WTC11 (cell line): ENCODE measurements at regions not wholly inside any gene's neighbourhood (a gene's known extent, or its start where the extent isn't known, plus 50 kb on each side); places are given as distances from the start of the nearest gene placed in this dataset.

ENCODE experiments used
- ATAC-seq: fragments of 200-7000 bp; cut with Tn5 transposase; 2 replicates; pipeline ENCODE4 v1.10.0; 2021; ENCODE audit warnings: mild to moderate bottlenecking, moderate library complexity
- CTCF ChIA-PET: fragments of 300-600 bp; sonication (Branson Sonifier 250); formaldehyde crosslinking; loops from one replicate; lab custom pipeline; 2021; ENCODE audit warnings: antibody characterized with exemption; lab: Charles Lee
- POLR2A ChIA-PET: fragments of 350-600 bp; sonication (Branson Sonifier 250); formaldehyde crosslinking; loops from one replicate; lab custom pipeline; 2021; ENCODE audit warnings: antibody characterized with exemption; lab: Charles Lee
- DNase-seq: peaks from one replicate; pipeline ENCODE4 v3.0.0; 2021; ENCODE audit warnings: low spot score
- H3K27ac Mint-ChIP-seq: 2 replicates; pipeline ENCODE4 v1.8.0; 2021; ENCODE audit warnings: mixed read lengths
- H3K27me3 Mint-ChIP-seq: 2 replicates; pipeline ENCODE4 v1.8.0; 2021; ENCODE audit warnings: low read depth, mild to moderate bottlenecking, moderate library complexity, mixed read lengths
- H3K36me3 Mint-ChIP-seq: 2 replicates; pipeline ENCODE4 v1.8.0; 2021; ENCODE audit warnings: mixed read lengths
- H3K4me1 Mint-ChIP-seq: 2 replicates; pipeline ENCODE4 v1.8.0; 2022; ENCODE audit warnings: mixed read lengths
- H3K4me3 Mint-ChIP-seq: 2 replicates; pipeline ENCODE4 v1.8.0; 2021; ENCODE audit warnings: mild to moderate bottlenecking, moderate library complexity, mixed read lengths
- H3K9me3 Mint-ChIP-seq: 2 replicates; pipeline ENCODE4 v1.8.0; 2021; ENCODE audit warnings: mixed read lengths
- GABPB1 ChIP-seq: sonication (generic); formaldehyde crosslinking; IDR thresholded peaks from 2 replicates; pipeline ENCODE4 v1.8.1; 2023; ENCODE audit warnings: mild to moderate bottlenecking, missing genetic modification reagents
- IRF2 ChIP-seq: sonication (generic); formaldehyde crosslinking; IDR thresholded peaks from 2 replicates; pipeline ENCODE4 v1.8.0; 2022; ENCODE audit warnings: low read depth, missing genetic modification reagents, borderline replicate concordance
- NFYB ChIP-seq: sonication (generic); formaldehyde crosslinking; conservative IDR thresholded peaks from 2 replicates; pipeline ENCODE4 v1.8.0; 2022; ENCODE audit warnings: low read depth, missing genetic modification reagents
- NR1H2 ChIP-seq: sonication (generic); formaldehyde crosslinking; IDR thresholded peaks from 2 replicates; pipeline ENCODE4 v1.9.0; 2021; ENCODE audit warnings: mild to moderate bottlenecking, moderate library complexity, missing genetic modification reagents
- NR2C2 ChIP-seq: sonication (generic); formaldehyde crosslinking; IDR thresholded peaks from 2 replicates; pipeline ENCODE4 v1.8.0; 2022; ENCODE audit warnings: mild to moderate bottlenecking, missing genetic modification reagents
- PRRX2 ChIP-seq: fragments of 250-450 bp; sonication (Bioruptor Pico); IDR thresholded peaks from 2 replicates; pipeline ENCODE4 v1.8.0; 2021; ENCODE audit warnings: mild to moderate bottlenecking
- SMAD4 ChIP-seq: sonication (generic); formaldehyde crosslinking; IDR thresholded peaks from 2 replicates; pipeline ENCODE4 v1.8.0; 2022; ENCODE audit warnings: mild to moderate bottlenecking, missing genetic modification reagents
- SOX15 ChIP-seq: fragments of 250-450 bp; sonication (Bioruptor Pico); IDR thresholded peaks from 2 replicates; pipeline ENCODE4 v1.9.0; 2021; ENCODE audit warnings: mild to moderate bottlenecking
- ZBTB21 ChIP-seq: sonication (generic); formaldehyde crosslinking; IDR thresholded peaks from 2 replicates; pipeline ENCODE4 v1.8.1; 2023; ENCODE audit warnings: mild to moderate bottlenecking, missing genetic modification reagents, borderline replicate concordance
- ZNF263 ChIP-seq: sonication (generic); formaldehyde crosslinking; IDR thresholded peaks from 2 replicates; pipeline ENCODE4 v1.8.1; 2022; ENCODE audit warnings: low read depth, mild to moderate bottlenecking, moderate library complexity, missing genetic modification reagents
- ZNF317 ChIP-seq: sonication (generic); formaldehyde crosslinking; IDR thresholded peaks from 2 replicates; pipeline ENCODE4 v1.8.1; 2023; ENCODE audit warnings: low read depth, mild to moderate bottlenecking, moderate library complexity, missing genetic modification reagents, borderline replicate concordance
- ZNF416 ChIP-seq: fragments of 250-450 bp; sonication (Bioruptor Pico); IDR thresholded peaks from 2 replicates; pipeline ENCODE4 v1.9.0; 2021; ENCODE audit warnings: mild to moderate bottlenecking, inconsistent platforms
- ZNF671 ChIP-seq: fragments of 250-450 bp; sonication (Bioruptor Pico); IDR thresholded peaks from 2 replicates; pipeline ENCODE4 v1.8.0; 2021; ENCODE audit warnings: mild to moderate bottlenecking
- TF ChIP-seq, protein P1 (sequence below): sonication (generic); formaldehyde crosslinking; IDR thresholded peaks from 2 replicates; pipeline ENCODE4 v1.8.0; 2023; ENCODE audit warnings: missing genetic modification reagents
- TF ChIP-seq, protein P2 (sequence below): sonication (generic); formaldehyde crosslinking; IDR thresholded peaks from 2 replicates; pipeline ENCODE4 v1.8.1; 2022; ENCODE audit warnings: mild to moderate bottlenecking, missing genetic modification reagents, moderate library complexity, borderline replicate concordance
- TF ChIP-seq, protein P3 (sequence below): fragments of 250-450 bp; sonication (Bioruptor Pico); IDR thresholded peaks from 2 replicates; pipeline ENCODE4 v1.9.0; 2021; ENCODE audit warnings: mild to moderate bottlenecking
- TF ChIP-seq, protein P4 (sequence below): sonication (generic); formaldehyde crosslinking; IDR thresholded peaks from 2 replicates; pipeline ENCODE4 v1.8.1; 2022; ENCODE audit warnings: low read depth, mild to moderate bottlenecking, moderate library complexity, missing genetic modification reagents, borderline replicate concordance
- TF ChIP-seq, protein P5 (sequence below): sonication (generic); formaldehyde crosslinking; IDR thresholded peaks from 2 replicates; pipeline ENCODE4 v1.8.0; 2022; ENCODE audit warnings: mild to moderate bottlenecking, missing genetic modification reagents
- TF ChIP-seq, protein P6 (sequence below): sonication (generic); formaldehyde crosslinking; IDR thresholded peaks from 2 replicates; pipeline ENCODE4 v1.8.1; 2022; ENCODE audit warnings: low read depth, missing genetic modification reagents, borderline replicate concordance
- TF ChIP-seq, protein P7 (sequence below): sonication (generic); formaldehyde crosslinking; IDR thresholded peaks from 2 replicates; pipeline ENCODE4 v1.8.0; 2023; ENCODE audit warnings: mild to moderate bottlenecking, missing genetic modification reagents

DNA sequence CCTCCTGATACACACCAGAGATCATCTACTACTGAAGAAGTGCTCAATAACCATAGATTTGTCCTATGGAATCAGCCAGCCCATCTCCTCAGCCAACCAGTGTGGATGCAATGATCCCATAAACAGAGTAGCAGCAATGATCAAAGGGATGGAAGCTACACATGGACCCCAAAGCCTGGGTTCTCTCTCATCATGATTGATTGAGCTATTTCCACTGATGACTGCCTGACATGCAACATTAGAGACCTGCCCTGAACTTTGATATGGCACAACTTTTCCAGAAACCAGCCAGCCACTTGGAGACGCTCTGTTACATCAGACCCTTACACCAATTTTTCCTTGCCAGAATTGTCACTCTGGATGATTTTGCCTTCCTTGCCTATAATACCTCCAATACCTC, 471.6 kb downstream of the BUD13 start:
- POLR2A ChIA-PET = no interaction called here
- Mint-ChIP-seq H3K9me3 (no peaks in the 10 kb centered on the region), H3K27ac (no peak overlapping the region), H3K4me1 (no peaks in the 10 kb centered on the region), H3K27me3 (no peaks in the 10 kb centered on the region), H3K36me3 (no peaks in the 10 kb centered on the region; the same call in 1 of the 2 replicates), H3K4me3 (no peak overlapping the region)
- CTCF ChIA-PET = interaction anchor here (1.1 kb wide), 1 partner anchor 19 kb away, joined by 3 read pairs; no protein-coding TSS in a partner anchor
- DNase-seq (no peak), ATAC-seq (no peak)
- no peak for TF ChIP-seq ZNF263 (CRISPR knock-in tag)
- TF ChIP-seq, protein P1, sequence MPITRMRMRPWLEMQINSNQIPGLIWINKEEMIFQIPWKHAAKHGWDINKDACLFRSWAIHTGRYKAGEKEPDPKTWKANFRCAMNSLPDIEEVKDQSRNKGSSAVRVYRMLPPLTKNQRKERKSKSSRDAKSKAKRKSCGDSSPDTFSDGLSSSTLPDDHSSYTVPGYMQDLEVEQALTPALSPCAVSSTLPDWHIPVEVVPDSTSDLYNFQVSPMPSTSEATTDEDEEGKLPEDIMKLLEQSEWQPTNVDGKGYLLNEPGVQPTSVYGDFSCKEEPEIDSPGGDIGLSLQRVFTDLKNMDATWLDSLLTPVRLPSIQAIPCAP (CRISPR knock-in tag) = no peak
- TF ChIP-seq GABPB1 (CRISPR knock-in tag) = no peak
- TF ChIP-seq ZNF317 (CRISPR knock-in tag) = no peak
- no peak for TF ChIP-seq PRRX2 (CRISPR knock-in tag)
- TF ChIP-seq, protein P2, sequence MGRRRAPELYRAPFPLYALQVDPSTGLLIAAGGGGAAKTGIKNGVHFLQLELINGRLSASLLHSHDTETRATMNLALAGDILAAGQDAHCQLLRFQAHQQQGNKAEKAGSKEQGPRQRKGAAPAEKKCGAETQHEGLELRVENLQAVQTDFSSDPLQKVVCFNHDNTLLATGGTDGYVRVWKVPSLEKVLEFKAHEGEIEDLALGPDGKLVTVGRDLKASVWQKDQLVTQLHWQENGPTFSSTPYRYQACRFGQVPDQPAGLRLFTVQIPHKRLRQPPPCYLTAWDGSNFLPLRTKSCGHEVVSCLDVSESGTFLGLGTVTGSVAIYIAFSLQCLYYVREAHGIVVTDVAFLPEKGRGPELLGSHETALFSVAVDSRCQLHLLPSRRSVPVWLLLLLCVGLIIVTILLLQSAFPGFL (CRISPR knock-in tag) = no peak
- TF ChIP-seq ZNF671 (CRISPR knock-in tag) = no peak
- no peak for TF ChIP-seq SMAD4
- TF ChIP-seq NR2C2 = no peak
- TF ChIP-seq IRF2 (CRISPR knock-in tag) = no peak
- TF ChIP-seq, protein P3, sequence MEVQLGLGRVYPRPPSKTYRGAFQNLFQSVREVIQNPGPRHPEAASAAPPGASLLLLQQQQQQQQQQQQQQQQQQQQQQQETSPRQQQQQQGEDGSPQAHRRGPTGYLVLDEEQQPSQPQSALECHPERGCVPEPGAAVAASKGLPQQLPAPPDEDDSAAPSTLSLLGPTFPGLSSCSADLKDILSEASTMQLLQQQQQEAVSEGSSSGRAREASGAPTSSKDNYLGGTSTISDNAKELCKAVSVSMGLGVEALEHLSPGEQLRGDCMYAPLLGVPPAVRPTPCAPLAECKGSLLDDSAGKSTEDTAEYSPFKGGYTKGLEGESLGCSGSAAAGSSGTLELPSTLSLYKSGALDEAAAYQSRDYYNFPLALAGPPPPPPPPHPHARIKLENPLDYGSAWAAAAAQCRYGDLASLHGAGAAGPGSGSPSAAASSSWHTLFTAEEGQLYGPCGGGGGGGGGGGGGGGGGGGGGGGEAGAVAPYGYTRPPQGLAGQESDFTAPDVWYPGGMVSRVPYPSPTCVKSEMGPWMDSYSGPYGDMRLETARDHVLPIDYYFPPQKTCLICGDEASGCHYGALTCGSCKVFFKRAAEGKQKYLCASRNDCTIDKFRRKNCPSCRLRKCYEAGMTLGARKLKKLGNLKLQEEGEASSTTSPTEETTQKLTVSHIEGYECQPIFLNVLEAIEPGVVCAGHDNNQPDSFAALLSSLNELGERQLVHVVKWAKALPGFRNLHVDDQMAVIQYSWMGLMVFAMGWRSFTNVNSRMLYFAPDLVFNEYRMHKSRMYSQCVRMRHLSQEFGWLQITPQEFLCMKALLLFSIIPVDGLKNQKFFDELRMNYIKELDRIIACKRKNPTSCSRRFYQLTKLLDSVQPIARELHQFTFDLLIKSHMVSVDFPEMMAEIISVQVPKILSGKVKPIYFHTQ (CRISPR knock-in tag) = no peak
- TF ChIP-seq, protein P4, sequence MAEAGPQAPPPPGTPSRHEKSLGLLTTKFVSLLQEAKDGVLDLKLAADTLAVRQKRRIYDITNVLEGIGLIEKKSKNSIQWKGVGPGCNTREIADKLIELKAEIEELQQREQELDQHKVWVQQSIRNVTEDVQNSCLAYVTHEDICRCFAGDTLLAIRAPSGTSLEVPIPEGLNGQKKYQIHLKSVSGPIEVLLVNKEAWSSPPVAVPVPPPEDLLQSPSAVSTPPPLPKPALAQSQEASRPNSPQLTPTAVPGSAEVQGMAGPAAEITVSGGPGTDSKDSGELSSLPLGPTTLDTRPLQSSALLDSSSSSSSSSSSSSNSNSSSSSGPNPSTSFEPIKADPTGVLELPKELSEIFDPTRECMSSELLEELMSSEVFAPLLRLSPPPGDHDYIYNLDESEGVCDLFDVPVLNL (CRISPR knock-in tag) = no peak

DNA sequence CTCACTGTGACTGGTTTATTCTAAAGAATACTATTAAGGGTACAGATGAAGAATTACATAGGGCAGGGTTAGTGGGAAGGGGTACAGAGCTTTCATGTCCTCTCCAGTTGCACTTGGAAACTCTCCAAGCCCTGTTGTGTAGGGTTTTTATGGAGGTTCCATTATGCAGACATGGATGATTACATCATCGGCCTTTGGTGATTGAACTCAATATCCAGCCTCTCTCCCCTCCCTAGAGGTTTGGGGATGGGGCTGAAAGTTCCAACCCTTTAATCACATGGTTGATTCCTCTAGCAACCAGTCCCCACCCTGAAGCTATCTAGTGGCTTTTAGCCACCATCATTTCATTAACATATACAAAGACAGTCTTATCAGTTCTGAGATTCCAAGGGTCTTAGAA, 472.6 kb downstream of the BUD13 start:
- Mint-ChIP-seq H3K4me3 (no peak overlapping the region), H3K27ac (no peak overlapping the region), H3K27me3 (no peaks in the 10 kb centered on the region), H3K9me3 (no peaks in the 10 kb centered on the region), H3K4me1 (peaks cover 5% of the 10 kb centered on the region), H3K36me3 (no peaks in the 10 kb centered on the region; the same call in 1 of the 2 replicates)
- TF ChIP-seq, protein P5, sequence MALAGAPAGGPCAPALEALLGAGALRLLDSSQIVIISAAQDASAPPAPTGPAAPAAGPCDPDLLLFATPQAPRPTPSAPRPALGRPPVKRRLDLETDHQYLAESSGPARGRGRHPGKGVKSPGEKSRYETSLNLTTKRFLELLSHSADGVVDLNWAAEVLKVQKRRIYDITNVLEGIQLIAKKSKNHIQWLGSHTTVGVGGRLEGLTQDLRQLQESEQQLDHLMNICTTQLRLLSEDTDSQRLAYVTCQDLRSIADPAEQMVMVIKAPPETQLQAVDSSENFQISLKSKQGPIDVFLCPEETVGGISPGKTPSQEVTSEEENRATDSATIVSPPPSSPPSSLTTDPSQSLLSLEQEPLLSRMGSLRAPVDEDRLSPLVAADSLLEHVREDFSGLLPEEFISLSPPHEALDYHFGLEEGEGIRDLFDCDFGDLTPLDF (CRISPR knock-in tag) = no peak
- CTCF ChIA-PET = no interaction called here
- DNase-seq (no peak), ATAC-seq (no peak)
- POLR2A ChIA-PET = no interaction called here

DNA sequence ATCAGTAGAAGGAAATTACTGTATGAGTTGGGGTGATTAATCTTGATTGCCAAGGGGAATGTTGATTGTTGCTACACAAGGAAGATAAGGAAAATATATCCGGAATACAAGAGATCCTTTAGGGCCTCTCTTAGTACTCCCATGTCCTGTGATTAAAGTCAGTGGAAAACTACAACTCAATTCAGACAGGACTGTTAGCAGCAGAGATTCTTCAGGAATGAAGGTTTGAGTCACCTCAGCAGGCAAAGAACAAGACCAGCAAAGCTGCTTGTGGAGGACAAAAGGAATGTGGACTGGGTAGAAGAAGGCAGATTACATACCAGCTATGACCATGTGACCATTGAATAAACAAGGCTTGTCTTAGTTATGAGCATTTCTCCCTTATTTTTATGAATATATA, 478.2 kb downstream of the BUD13 start:
- CTCF ChIA-PET = interaction anchor here (1.2 to 2.0 kb wide), 2 partner anchors 13 to 64 kb away, joined by 4 to 7 read pairs; no protein-coding TSS in a partner anchor
- peaks cover 17% of the 10 kb centered on the region for H3K36me3 Mint-ChIP-seq
- peaks cover 7% of the 10 kb centered on the region for H3K4me1 Mint-ChIP-seq
- H3K27ac Mint-ChIP-seq = no peak overlapping the region
- H3K4me3 Mint-ChIP-seq = no peak overlapping the region
- POLR2A ChIA-PET = no interaction called here
- DNase-seq (no peak), ATAC-seq (no peak; the same call in 1 of the 2 replicates)
- H3K9me3 Mint-ChIP-seq = peaks cover 17% of the 10 kb centered on the region
- no peaks in the 10 kb centered on the region; the same call in 1 of the 2 replicates for H3K27me3 Mint-ChIP-seq
- TF ChIP-seq, protein P6, sequence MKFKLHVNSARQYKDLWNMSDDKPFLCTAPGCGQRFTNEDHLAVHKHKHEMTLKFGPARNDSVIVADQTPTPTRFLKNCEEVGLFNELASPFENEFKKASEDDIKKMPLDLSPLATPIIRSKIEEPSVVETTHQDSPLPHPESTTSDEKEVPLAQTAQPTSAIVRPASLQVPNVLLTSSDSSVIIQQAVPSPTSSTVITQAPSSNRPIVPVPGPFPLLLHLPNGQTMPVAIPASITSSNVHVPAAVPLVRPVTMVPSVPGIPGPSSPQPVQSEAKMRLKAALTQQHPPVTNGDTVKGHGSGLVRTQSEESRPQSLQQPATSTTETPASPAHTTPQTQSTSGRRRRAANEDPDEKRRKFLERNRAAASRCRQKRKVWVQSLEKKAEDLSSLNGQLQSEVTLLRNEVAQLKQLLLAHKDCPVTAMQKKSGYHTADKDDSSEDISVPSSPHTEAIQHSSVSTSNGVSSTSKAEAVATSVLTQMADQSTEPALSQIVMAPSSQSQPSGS (CRISPR knock-in tag) = no peak
- TF ChIP-seq NR1H2 (CRISPR knock-in tag) (no peak), ZBTB21 (CRISPR knock-in tag) (no peak), NFYB (CRISPR knock-in tag) (no peak), ZNF416 (CRISPR knock-in tag) (no peak), SOX15 (CRISPR knock-in tag) (no peak)
- TF ChIP-seq, protein P7, sequence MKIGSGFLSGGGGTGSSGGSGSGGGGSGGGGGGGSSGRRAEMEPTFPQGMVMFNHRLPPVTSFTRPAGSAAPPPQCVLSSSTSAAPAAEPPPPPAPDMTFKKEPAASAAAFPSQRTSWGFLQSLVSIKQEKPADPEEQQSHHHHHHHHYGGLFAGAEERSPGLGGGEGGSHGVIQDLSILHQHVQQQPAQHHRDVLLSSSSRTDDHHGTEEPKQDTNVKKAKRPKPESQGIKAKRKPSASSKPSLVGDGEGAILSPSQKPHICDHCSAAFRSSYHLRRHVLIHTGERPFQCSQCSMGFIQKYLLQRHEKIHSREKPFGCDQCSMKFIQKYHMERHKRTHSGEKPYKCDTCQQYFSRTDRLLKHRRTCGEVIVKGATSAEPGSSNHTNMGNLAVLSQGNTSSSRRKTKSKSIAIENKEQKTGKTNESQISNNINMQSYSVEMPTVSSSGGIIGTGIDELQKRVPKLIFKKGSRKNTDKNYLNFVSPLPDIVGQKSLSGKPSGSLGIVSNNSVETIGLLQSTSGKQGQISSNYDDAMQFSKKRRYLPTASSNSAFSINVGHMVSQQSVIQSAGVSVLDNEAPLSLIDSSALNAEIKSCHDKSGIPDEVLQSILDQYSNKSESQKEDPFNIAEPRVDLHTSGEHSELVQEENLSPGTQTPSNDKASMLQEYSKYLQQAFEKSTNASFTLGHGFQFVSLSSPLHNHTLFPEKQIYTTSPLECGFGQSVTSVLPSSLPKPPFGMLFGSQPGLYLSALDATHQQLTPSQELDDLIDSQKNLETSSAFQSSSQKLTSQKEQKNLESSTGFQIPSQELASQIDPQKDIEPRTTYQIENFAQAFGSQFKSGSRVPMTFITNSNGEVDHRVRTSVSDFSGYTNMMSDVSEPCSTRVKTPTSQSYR (CRISPR knock-in tag) = no peak
